GM18499 (cell line): ENCODE measurements at regions not wholly inside any gene's neighbourhood (a gene's known extent, or its start where the extent isn't known, plus 50 kb on each side); places are given as distances from the start of the nearest gene placed in this dataset.

Experiments used
- ATAC-seq: cut with Tn5 transposase; IDR thresholded peaks from one replicate; pipeline ENCODE4 v1.9.1; 2021; ENCODE audit warnings: moderate number of reproducible peaks; ENCODE audit not compliant: insufficient read depth, unreplicated experiment

DNA sequence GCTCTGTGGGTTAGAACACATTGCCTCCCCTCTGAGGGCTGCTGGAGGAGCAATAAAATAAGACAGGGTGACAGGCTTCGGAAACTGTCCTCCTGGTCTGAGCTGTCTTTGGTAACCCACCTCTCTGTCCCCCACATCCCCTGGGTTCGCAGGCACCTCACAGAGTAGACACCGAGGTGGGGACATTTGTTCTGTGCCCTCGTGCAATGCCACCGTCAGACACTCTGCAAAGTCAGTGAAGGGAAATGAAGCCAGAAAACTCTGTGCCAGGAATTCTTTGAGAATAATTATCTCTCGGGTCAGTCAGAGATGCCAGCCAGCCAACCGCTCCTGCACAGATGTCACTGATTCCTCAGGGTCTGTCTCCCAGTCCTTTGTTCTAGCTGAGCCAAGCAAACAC lies 493.6 kb downstream of the FOXO1 start:
- no peak for ATAC-seq

DNA sequence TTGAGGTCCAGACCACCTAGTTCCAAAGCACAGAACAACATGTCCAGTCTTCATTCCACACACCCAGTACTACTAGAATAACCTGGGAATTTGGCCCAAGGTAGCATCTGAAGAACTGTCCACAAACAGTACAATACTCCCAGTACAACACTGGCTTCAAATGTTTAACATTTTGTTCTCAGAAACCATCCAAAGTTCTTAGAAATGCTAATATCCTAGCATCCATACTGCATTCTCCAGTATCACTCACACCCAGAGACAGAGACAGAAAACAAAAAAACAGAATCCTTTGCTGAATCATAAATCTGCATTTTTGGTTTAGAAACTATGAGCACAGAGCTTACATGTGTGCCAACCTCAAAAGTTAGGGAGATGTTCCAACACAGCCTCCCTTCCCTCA lies 490.8 kb downstream of the FOXO1 start:
- ATAC-seq, result no peak

DNA sequence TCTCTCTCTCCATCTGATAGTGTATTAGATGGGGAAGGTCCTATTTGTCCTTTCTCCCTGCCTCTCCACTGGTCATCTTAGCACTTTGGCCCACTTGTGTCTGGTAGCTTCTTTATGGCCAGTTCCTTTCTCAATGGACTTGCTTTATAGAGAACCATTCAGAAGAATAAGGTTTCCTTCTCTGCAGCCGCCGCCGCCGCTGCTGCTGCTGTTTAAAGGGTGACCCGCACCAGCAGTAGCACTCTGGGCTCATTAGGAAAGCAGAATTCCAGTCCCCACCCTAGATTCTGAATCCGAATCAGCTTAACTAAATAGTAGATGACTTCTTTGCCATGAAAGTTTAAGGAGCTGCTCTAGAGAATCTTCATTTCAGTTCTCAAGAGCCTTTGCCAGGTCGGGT lies 490.2 kb downstream of the FOXO1 start:
- ATAC-seq, result no peak

DNA sequence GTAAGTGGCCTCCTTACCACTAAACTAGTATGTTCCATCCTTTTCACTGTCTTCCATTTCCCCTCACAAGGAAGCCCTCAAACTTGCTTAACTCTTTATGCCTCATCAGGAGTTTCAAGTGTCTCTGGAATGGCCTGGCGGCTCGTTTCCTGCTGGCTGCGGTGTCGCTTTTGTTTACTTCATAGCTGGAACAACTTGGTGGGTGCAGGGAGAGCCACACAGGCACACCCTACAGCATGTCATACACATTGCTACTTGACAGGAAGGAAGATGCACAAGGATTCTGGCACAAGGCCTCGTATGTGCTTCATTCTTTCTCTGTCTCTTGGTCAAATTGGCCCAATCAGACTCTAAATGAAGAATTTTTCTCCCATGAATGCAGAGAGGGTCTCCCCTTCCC lies 488.3 kb downstream of the FOXO1 start:
- no peak for ATAC-seq

DNA sequence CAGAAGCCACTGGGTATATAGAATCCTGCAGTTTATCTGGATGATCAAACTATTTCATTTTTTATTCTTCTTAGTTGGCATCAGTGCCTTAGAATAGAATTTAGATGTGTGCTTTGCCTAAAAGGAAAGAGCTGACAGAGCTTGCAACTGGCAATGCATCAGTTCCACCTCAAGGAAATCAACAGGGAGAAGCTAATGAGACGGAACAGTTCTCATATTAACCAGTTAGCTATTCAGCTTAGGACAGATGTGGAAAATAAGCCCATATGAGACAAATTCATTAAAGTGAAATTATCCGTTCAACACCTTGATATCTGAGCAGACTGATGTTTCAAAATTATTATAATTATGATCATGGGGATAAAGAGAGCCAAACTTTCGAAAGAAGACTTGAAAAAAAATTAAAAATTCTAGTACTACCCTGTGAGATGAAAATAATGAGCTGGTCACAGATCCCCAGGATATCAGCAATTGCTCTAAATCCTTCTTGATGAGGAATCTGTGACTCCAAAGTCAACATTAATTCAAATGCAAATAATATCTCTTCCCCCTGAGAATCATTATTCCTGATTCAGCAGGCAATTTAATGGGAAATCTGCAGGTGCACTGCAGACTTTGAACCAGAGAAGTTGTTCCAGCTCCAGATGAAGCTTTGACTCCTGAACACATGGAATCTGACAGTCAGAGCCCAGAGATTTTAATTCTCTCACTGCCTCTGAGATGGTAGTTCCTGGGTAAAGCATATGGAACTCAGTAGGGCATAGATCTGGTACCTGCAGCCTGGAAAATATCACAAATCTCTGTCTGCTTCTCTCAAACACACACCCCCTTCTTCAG lies 486.8 kb downstream of the FOXO1 start:
- ATAC-seq, result no peak

DNA sequence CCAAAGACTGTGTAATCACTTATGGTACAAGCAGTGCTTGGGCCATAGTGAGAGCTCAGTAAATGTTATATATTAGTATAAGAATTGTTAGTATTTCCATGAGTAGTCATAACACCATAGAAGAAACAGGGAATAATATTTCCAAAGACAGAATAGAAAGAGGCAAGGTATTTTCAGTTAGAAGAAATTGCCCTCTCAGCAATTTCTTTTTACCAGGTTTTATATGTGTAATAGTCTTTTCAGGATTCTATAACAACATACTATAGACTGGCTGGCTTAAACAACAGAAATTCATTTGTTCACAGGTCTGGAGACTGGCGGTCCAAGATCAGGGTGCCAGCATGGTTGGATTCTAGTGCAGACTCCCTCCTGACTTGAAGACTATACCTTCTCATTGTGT lies 485.7 kb downstream of the FOXO1 start:
- no peak for ATAC-seq

DNA sequence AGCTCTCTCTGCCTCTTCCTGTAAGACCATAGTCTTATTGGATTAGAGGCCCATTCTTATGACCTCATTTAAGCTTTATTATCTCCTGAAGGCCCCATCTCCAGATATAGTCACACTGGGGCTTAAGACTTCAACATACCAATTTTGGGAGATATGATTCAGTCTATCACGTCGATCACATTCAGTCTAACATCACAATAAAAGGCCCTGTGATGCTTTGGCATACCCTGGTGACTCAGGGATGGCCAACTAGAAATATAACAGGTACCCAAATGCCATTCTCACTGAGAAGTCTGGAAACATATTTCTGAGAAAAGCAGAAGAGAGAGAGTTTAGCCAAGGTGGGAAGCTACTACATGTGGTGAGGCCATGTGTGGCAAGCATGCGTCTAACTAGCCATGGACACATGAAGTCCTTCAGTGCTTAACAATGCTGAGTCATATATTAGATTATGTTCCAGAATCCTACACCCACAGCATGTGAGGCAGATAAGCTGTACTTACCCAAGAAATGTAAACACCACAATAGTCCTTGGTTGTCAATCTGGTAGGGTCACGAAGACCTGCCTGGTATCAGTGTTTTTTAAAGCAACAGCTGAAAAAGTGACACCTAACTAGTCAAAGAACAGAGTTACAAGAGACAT lies 485.1 kb downstream of the FOXO1 start:
- ATAC-seq, result no peak

DNA sequence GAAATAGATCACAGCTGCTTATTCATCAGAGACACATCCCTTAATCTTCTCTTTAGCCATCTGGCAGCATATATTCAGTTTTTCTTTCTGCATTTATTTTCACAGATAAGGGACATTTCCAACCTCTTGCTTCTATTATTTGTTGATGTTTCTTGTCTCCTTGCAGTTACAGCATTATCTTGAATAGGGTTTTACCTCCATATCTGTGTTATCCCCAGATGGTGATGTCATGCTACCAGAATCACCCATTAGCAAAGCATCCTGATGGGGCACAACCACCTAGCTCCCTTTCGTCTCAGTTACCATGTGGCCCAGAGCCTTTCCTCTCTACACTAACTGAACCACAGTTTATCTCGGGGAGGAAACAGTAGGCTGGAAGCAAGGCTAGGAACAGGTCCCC lies 483.9 kb downstream of the FOXO1 start:
- no peak for ATAC-seq

DNA sequence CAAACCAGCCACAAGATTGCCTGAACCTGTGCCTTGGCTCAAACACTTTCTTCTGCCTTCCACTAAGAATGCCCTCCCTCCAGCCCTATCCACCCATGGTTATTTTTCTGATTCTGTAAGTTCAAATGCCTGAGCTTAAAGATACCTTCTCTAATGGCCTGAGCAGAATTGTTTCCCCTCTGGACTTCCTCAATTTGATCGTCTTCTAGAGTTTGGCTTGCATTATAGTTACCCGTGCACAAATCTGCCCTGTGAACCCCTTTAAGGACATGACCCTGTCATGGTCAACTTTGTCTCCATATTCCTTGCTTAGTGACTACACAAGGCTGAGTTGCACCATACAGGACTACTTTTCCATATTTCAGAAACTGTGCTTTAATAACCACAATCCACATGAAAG lies 481.0 kb downstream of the FOXO1 start:
- no peak for ATAC-seq

DNA sequence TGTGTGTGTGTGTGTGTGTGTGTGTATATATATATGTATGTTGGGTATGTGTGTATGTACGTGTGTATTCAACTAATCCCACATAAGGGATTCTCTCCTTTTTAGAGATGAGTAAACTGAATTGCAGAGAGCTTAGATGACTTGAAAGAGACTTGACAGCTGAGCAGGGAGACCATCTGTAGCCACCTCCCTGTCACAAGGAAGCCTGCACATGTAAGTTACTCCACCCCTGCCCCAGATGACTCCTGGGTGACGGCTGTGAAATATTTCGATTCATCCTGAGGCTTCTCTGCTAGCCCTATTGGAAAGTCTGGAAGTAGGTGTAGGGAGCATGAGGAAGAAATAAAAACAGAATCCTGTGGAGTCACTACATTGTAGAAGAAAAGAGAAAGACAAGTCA lies 480.4 kb downstream of the FOXO1 start:
- no peak for ATAC-seq

DNA sequence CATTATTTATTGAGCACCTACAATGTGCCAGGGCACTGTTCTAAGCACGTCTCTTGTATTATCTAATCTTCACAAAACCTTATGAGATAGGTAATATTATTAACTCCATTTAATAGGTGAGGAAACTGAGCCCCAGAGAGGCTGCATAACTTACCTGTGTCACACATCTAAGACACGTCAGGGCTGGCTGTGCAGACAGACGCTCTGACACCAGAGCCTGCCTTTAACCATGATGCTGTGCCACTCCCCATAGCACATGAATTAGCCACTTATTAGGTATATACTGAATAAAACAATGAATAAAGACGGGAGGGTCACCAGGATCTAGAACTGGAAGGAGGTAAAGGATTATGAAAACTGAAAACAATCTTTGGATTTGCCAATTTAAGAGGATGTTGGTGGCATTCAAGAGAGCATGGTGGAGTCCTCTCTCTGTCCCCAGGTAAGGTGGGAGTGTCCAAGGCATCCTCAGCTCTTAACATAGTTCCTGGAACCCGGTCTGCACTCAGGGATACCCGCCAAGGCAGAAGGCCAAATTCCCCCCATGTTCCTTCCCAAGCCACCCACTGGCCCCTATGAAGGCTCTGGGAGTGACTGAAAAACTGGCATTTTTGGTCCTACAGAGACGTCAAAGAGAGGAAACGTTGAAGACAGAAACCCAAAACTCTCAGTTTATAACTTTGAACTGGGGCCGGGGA lies 479.7 kb downstream of the FOXO1 start:
- no peak for ATAC-seq

DNA sequence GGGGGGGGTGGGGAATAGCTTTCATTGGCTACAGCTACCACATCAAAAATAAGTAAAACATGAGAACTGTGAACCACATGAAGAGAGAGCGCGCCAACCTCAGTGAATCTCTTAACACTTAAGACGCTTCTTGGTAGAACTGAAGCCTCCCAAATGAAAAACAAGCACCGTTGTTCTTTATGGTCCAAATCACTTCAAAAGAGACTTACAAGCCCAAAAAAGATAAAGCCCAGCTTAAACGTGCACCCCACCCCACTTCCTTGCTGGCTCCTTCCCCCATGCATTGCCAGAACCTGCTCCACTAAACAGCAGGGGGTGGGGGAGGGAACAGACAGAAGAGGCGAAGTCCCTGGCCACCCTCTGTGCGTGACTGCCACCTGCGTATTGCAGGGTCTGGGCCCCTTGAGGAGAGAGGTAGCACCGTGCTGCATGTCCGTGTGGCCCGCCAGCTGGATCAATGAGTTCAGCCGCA lies 479.1 kb downstream of the FOXO1 start:
- ATAC-seq, result no peak

DNA sequence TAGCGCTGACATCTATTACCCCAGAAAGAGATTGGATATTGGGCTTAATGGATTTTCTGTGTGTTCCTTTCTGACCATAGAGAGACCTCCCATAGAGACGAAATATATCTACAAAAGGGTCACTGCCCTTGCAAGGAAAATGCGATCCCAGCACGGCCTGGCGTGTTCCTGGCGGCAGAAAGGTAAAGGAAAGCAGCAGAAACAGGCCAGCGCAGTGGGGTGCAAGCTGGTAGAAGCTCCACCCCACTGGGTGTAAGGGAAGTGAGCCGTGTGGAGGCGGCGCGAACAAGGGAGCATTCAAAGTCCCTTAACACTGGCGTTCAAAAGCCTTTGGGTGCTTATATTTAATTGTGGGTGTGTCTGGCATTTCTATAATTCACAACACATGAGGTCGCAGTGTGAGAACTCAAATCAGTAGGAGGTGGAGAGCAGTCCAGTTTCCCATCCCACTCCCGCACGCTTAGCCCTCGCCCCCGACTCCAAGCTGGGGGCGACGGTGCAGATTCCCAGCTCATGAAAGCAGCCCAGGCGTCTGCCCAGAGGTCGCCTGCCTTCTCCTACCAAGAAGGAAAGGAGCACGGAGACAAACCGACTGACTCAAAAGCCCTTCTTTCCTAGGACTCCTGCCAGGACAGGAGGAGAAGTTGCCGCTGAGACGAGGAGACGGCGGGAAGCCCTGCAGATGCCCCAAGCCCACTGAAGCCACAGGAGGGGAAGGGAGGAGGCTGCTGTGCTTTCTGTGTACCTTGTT lies 478.4 kb downstream of the FOXO1 start:
- ATAC-seq, result no peak

DNA sequence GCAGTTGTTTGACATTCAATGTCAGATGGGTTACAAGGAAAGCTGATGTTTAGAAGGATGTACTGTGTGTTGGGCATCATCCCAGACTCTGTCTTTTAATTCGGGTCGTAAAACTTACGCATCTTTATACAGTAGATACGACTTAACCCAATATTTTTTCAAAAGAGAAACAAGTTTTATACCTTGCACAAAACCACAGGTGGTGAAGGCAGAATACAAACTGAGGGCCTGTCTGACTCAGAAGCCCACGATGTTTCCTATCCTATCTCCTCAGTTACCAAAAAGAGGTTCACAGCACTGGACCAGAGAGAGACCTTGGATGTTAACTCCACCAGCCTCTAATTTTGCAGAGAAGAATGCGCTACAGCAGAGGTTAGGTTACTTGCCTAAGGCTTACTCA lies 477.0 kb downstream of the FOXO1 start:
- ATAC-seq, result no peak

DNA sequence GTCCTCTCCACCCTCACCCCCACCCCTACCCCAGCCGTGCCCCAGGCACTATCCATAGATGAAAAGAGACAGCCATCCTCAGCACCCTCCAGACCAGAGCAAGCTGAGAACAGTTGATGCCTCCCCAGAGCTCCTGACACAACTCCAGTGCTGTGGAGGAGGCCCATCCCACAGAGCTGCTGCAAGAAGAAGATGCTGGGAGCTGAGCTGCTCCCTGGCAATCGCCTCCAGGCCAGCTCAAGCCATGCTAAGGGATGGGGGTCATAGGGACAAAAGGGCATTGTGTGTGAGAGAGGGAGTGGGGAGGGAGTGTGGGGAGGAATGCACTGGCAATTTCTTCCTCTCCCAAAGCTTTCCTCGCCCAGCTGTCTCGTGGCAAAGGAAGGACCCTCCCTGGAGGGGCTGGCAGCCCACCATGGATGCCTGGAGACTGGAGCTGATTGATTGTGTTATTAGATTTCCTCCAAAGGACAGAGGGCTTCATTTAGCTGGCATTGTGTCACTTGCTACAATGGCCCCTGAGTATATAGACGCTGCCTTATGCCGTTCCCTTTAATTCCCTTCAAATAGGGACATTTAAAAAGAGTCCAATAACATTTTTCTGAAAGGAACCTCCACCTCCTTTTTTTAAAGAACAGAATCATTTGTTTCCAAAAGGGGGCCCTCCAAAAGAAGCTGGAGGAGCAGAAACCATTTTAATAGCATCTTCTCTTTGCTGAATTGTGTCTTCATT lies 476.4 kb downstream of the FOXO1 start:
- no peak for ATAC-seq

DNA sequence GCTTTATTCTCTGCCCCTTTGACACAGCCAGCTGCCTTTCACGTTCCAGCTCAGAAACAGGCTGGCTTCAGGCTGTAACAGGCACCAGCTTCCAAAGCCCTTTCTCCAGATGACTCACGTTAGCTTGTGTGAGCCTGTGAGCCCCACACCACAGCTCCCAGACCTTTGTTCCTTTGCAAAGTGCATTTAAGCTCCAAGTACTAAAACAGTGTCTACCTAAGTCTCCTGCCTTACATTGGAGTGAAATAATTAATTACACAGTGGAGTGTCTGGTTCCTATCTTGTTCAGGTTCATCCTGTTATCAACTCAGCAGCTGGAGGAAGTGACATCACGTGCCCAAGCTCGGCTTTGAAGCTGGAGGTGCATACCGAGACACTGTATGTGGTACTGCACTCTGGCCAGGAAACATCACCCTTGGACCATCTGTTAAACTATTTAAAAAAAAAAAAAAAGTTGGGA lies 475.8 kb downstream of the FOXO1 start:
- no peak for ATAC-seq

DNA sequence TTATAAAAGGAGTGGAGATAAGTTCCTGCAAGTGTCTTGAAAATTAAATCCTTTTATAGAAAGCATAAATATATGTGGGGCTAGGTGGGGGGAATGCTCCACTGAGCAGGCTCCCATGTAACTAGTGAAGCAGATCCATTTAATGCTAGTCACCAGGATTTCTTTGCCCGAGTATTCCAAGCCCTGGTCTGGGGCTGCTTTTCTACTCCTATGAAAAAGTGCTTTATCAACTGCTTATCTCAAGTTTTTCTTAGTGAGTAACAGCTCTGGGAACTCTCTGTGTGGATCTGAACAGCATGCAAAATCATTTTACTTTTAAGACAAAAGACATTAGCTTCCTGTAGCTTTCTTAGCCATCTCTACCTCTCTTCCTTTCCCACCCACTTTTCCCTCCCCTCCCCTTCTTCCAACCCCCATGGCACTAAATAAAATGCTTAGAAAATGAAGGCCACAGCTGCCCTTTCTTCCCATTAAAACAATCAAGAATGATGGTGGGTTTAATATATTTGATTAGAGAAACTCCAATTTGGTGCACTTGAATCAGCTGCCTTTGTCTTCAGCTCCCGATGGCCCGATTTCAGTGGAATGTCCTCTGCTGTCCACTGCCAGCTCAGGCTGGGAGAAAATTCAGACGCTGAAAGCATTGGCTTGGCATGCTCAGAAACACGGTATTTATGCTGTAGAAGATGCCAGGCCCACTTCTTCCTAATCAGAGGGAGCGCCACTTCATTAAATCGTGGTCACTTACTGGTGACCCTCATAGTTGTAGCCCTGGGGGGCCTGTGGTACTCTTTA lies 475.1 kb downstream of the FOXO1 start:
- ATAC-seq, result no peak

DNA sequence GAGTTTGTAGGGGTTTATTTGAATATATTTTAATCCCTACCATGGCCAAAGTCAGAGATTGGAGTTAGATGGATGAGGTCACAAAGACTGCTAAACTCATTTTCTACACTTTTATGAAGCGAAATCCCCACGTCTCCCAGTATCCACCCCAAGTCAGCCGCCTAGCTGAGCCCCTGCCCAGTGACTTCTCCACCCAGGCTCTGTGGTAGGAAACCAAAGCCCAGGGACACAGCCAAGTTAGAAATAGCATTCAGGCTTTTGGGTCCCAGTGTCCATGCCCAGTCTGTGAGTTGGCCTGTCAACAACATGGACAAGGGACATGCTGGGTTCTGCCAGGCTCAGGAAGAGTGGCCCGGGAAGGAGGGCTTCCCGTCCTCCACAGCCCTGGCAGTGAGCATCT lies 474.0 kb downstream of the FOXO1 start:
- no peak for ATAC-seq

DNA sequence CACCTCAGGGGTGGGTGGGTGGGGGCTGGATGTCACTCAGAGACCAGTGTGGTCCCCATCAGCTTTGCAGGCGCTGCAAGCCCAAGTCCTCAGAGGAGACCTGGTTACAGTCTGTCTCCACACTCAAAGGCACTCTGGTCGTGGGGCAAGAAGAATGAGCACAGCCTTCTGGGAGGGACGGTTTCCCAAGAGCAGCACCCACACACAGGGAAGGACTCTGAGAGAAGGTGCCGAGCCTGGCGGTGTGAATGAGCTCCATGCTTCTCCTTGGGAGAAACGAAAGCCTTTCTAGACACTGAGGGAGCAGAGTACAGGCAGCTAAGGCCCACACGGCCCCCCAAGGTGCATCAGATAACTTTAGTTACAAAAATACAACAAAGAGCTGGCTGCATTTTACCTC lies 473.6 kb downstream of the FOXO1 start:
- ATAC-seq, result no peak
